ENCODE measurements at regions not wholly inside any gene's neighbourhood (a gene's known extent, or its start where the extent isn't known, plus 50 kb on each side); places are given as distances from the start of the nearest gene placed in this dataset.

DNA sequence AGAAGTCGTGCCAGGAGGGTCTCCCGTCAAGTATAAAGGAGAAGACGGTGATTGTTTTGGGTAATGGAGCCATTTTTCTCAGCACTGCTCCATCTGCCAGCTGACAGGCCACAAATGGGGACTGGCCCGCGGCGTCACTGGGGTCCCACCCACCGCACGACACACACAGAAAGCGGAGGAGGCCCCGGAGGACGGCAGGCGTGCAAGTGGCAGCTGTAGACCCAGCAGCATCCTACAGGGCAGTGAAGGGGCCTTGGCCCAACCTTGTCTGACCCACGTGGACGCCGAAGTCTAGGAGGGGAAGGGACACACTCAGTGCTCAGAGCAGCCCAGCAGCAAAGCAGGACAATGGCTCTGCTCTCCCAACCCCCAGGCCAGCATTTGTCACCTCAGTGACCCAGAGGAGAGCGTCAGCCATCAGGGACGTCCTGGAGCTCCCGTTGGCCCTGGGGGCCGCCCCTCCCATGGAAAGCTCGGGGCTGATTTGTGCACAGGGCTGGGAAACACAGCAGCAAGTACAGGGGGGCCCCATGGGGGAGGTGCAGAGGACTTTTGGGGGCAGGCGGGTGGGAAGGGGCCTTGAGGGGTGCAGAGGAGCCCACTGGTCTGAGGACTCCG is 644.4 kb downstream of the BRD1 start:
- DNase-seq, result no peak

DNA sequence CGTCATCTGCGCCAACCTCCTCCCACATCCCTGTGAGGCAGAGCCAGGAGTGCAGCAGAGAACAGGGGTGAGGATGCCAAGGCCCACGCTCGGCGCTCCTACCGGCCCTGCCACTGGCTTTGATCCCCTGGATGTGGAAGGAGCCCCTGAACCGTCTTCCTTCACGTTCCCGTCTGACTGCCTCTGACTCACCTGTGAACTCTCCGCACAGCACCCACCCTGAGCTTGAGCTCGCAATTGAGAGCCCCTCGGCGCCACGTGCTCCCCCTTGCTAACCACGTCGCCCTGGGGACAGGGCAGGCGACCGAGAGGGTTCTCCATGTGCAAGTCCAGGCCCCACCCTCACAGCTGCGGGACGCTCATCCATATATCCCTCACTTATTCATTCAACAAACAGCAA is 645.3 kb downstream of the BRD1 start:
- no peak for DNase-seq

DNA sequence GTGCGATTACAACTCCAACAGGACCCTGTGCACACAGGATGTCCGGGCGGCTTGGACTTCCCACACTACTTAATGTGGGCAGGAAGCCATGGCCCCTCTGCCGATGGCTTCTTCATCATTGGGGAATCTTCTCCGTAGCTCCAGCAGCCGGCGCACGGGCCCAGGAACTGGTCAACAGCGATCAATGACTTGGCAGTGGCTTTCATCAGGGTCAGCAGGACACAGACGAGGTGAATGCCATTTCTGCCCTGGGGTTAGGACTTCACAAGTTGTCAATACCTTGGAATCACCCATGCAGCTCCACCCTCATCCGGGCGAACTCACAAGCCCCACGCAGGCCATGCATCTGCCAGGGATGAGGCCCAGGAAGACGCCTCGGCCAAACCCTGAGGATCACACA is 645.7 kb downstream of the BRD1 start:
- no peak for DNase-seq

DNA sequence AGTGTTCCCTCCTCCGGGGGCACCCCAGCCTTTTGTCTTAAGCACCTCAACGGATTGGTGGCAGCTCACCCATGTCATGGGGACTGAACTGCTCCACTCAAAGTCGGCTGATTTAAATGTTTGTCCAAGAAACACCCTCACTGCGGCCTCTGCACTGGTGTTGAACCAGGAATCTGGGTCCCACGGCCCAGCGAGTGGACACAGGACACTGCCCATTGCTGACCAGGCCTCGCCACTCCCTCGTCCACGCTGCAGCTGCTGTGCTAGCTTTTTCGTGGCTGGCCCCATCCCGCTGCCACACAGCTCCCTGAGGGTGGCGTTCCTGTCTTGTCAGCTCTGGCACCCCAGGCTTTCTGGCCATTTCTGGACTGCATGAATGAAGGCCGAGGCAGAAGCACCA is 646.2 kb downstream of the BRD1 start:
- DNase-seq, result no peak

DNA sequence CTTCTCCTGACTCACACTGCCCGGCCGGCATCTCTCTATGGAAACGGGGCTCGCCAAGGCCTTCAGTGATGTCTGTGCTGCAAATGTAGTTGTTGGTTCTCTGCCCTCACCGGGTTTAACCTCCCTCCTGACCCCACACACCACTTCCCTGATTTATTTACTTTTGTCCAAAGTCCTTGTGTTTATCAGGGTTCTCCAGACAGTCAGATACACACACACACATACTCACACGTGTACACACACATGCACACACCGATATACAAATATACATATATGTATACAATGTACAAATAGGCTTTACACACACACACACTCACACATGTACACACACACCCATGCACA is 647.0 kb downstream of the BRD1 start:
- no peak for DNase-seq

DNA sequence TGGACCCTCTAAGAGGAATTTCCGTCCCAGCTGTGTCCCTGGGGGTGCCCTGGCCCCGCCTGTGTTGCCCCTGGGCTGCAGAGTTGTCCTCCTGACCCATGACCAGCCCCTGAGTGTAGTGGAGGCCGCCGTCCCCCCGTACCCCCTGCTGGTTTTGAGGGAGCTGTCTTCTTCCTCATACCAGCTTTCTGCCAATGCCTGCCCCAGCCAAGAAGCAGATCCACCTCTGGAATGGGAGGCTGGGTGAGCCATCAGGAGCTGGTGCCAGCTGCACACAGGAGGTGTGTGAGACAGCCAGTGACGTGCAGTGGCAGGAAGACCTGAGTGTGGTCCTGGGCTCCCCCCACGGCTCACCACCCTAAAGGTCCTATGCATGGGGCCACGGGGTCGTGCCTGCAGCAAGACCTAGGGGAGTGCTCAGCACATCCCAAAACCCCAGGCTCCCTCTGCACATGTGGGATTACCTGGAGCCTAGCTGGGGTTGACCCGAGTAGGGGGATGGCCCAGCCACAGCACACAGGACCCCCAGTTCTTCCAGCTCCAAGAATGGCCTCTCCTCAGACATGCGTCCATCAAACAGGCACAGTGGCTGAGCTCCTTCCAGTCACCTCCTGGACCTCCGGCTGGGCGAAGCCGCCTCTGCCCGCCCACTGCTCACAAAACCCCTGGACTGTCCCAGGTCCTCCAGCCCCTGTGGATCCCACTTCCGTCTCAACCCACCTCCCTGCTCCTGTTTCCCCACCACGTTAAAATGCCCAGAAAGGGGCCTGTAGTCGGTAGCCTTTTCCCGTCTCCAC is 647.6 kb downstream of the BRD1 start:
- DNase-seq, result no peak

DNA sequence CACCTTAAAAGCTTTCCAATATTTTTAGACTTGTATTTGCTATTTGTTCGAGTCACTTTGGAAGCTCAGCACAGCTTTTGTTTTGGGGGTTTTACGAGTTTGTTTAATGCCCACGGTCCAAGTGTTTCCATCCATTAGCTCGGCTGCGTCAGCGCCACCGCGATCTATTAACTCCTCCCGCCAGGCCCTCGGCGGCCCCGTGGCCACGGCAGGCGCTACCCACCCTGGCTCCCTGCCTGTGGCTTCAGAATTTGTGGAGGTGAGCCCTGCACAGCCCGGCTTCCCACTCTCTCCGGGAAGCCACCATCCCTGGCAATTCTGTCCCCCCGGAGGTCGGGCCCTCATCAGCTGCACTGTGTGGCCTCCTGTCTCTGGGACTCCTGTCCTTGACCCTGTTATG is 648.5 kb downstream of the BRD1 start:
- DNase-seq, result no peak

DNA sequence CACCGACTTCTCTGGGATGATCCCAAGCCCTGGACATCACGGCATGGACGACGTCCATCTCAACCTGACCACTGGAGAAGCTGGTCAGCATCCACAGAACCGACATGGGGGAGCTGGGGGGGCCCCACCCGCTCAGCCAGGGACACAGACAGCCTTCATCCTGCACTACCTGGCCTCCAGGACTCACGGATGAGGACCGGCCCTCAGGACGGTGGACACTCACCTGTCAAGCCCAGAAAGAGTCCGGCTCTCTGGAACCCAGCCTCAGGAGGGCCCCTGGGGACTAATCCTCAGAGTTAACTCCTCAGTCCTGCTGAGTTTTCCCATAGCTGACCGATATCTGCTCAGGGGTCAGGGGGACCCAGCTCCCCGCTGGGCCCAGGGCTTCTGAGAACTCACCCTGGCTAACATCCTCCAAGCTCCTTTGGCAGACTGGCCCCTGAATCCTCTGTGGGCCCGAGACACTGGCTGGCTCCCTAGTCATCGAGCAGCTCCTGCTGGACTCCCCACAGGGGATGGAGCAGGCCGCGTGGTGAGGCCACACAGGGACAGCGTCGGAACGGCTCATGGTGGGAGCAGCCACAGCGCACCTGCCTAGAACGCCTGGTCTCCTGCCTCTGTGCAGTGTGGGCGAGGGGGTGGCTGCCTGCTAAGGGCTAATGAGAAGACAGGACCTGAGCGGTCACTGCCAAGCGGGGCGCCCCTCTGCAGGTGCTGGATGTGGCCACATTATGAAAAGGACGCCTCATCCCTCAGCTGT is 649.2 kb downstream of the BRD1 start:
- no peak for DNase-seq

DNA sequence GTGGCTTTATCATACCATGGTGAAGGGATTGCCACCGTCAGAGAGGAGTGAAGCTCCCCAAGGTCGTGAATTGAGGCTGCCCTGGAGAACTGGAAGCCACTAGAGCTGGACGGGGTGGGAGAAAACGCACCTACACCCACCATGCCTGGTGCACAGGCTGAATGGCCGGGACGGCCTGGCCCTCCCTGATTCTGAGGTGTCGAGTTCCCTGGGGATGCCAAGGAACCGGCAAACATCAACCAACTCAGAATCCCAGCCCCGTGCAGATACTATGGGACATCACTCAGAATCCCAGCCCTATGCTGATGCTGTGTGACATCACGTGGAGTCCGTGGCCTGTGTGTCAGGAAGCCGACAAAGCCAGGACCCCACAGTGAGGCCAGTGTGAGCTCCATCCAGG is 650.0 kb downstream of the BRD1 start:
- no peak for DNase-seq

DNA sequence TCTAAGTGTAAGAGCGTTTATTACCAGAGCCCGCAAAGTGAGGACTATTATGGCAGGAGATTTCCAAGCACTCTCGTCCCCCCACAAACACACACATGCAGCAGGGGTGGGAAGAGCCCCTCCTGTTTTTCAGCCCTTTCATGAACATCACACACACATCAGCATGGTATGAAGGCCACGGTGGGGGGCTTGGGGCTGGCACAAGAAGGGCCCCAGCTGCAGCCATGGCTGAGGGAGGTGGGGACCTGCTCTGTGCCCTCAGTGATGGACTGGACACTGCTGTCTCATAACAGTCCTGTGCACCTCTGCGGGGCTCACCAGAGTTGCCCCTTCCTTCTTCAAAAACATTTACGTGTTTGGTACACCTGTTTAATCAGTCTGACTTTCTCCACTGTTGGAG is 650.7 kb downstream of the BRD1 start:
- DNase-seq, result no peak

DNA sequence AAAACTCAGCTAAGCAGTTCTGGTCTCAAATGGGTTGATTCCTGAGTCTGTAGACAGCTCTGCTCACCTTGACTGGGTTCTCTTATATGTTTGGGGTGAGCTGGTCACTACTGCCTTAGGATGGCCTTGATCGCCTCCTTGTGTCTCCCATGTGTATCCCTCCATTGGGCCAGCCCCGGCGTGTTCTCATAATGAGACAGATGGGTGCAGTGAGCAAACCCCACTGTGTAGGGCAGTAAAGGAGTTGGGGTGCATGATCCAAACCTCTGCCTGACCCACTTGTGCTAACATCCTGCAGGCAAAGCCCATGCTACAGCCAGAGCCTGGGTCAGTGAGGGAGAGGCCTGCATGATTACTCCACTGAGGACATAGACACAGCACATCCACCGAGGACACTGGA is 657.6 kb downstream of the BRD1 start:
- DNase-seq, result no peak

DNA sequence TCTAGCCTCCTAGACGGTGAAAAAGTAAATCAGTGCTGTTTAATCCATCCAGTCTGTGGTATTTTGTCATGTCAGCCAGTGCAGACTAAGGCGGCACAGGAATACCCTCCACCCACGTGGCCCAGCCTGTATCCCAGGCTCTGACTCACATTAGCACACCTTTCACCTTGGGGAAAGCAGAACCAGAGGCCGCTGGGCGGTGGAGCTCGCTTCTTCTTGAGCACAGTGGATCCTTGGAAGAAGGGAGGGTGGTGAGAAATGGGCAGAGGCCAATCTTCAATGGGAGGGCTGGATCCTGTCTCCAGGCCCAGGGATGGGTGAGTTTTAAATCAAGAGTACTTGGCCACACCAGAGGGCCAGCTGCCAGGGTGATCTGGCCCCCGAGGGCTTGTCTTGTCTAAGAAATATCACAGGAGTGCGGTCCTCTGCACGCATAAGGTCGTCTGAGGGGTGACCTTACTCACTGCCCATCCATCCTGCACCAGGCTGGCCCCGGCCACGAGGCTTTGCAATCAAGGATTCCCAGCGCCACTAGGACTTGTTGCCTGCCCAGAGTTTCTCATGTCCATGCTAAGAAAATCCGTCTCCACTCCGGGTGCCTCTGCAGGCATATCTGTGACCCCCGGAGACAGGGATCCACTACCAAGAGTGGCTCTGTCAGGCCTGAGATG is 658.5 kb downstream of the BRD1 start:
- DNase-seq, result no peak

DNA sequence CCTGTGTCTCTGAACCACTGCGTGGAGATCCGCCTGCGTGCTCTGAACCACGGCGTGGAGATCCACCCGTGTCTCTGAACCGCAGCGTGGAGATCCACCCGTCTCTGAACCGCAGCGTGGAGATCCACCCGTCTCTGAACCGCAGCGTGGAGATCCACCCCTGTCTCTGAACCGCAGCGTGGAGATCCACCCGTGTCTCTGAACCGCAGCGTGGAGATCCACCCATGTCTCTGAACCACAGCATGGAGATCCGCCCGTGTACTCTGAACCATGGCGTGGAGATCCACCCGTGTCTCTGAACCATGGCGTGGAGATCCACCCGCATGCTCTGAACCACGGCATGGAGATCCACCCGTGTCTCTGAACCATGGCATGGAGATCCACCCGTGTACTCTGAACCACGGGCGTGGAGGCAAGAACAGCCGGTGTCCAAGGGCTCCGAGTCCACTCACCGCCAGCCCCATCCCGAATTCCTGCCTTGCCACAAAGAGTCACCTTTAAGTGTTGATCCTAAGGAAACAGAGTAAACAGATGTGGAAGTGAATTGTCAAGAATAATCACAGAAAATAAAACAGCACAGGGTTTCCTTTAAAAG is 659.4 kb downstream of the BRD1 start:
- no peak for DNase-seq

DNA sequence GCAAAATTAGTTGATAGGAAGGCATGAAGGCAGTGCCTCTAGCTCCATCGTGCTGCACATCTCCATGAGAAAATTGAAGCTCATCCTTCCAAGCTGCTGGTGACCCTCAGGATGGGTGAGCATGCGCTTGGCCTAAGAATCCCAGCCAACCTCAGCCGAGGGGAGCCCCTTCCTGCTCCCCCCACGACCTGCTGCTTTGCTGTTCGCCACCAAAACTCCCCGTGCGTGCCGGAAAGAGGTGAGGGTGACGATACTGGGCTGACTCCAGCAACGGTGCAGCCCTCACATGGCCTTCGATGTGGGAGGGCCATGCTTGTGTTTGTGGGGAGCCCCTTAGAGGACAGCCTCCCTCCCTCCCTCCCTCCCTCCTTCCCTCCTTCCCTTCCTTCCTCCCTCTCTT is 660.9 kb downstream of the BRD1 start:
- no peak for DNase-seq

DNA sequence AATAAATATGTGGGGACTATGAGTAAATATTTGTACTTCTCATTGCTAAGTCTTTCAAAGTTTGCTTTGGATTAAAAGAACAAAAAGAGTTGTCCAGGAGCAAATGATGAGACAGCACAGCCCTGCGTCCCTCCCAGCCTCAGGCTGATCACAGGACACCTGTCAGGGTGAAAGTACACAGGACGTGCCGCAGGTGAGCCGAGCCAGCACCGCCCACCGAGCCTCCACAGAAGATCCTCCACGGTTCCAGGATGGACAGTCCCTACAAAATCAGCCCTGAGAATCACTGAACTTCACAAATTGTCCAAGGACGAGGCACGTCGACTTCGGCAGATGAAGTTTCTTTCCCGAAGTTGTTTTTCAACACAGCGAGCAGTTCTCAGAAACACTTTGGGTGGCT is 661.5 kb downstream of the BRD1 start:
- no peak for DNase-seq

DNA sequence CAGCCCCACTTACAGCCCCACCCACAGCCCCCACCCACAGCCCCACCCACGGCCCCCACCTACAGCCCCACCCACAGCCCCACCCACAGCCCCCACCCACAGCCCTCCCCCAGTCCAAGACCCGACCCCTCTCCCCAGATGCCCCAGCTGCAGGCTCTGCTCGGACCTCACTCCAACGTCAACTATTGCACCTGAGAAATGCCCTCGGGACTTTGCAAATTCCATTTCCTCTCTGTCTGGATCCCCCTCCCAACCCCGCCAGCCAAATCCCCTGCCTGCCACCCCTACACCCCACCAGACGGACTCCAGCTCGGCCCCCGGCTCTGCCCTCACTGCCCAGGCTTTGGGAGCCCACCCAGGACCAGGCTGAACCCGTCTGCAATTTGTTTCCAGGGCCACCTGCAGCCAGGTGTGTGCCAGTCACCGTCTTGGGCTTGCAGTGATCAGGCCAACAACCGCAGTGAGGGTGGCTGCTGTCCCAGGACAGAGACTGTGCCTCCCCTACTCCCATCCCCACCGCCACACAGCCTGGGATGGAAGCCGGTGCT is 662.8 kb downstream of the BRD1 start:
- DNase-seq, result no peak

DNA sequence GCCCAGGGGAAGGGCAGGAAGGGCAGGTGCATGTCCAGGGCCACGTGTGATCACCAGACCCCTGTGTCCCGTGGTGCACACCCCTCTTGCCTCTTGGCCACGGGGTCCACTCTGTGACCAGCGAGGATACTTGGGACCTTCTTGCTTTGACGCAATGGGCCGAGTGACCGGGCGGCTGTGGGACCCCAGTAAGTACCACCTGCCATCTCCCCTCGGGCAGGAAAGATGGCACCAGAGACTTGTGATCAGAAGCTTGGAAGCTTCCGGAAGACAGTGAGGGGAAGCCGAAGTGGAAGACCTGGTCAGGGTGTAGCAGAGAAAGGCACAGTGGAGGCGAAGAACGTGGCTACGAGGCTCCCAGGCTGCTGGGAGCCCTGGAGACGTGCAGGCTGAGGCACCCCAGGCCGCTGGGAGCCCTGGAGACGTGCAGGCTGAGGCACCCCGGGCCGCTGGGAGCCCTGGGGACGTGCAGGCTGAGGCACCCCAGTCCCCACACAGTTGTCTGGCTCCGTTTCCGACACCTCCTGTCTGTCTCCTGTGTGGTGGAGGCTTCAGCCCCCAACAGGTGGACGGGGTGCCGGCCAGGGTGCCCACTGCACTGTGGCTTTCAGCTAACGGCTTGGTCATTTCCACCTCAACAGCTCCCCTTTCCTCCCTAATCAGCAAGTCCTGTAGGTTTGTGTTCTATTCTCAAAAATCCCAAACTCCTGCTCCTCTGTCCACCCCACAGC is 663.5 kb downstream of the BRD1 start:
- no peak for DNase-seq

DNA sequence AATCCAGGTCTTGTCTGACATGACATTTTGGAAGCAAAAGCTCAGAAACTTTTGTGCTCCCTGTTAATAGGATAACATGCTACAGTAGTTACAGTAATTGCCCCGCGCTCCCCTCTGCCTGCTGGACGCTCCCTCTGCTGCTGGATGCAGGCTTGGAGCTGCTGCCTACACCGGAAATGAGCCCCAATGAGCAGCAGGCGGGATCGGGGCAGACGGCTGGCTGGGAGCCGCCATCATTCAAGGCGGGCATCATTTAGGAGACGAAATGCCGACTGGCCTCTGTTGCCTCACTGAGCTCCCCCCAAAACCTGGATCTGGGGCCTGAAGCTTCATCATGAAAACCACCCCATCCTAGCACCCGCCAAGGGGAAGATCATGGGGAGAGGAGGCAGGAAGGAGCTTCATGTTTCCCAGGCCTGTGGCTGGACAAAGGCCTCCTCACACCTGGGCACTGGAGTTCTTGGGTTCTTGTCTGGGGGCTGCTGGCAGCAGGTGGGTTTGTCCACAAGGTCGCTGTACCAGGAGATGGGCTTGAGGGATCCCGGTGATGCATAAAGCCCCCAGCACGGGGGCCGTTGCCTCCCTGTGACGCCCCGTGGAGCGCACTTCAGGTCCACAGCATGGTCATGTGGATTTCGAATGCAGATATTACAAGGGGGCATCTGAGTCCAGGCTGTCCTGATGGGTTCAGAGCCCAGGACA is 664.3 kb downstream of the BRD1 start:
- DNase-seq, result no peak

DNA sequence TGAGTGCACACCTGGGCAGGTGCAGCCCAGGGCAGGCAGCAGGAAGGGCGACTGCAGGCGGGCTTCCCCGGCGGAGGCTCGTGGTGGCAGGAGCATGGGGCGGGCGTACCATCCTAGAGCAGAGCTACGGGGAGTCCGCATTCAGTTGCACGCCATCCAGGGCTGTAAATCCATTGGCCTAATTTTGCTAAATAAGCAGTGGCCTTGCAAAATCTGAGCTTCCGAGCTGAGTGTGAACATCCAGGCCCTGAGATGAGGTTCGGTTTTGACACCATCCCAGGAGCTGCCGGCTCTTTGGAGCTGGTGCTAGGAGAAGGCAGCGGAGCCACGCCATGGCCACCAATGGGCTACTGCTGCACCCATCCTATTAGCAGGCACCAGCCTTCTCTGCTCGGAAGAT is 664.8 kb downstream of the BRD1 start:
- no peak for DNase-seq

DNA sequence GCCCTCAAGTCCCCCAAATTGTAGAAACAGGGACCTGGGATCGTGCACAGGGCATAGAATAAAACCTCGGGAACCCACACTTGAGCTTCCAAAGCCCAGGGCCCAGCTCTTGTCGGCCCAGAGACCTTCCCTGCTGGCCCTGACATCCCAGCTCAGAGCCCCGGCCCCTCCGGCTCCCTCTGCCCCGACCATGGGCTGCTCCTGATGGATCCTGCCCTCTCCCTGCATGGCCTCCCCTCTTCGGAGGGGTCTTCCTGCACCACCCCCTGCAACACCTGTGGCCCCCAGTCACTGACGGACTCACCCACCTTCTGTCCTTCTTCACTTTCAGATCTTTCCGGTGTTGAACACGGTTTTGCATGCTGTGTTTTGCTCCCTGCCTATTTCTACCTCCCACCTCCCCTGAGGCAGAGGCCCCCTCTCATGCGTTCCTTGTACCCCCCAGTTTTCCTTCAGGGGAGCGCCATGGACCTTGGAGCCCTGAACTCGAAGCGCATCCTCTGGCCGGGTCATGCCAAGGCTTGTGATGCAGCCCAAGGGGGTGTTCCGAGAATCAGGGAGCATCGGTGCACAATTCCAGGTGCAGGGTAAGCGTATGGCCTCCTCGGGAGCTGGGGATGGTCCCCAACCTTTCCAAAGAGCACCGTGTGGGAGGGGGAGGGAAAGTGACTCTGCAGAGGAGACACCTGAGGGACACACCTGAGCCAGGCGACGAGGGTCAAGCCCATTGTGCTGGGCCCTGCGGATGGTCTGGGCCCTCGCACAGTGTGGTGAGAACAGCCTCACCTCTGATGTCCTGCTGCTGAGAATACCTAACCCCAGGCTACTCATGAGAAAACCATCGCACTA is 666.4 kb downstream of the BRD1 start:
- no peak for DNase-seq
